NCI-H524 (cell line): ENCODE measurements at regions not wholly inside any gene's neighbourhood (a gene's known extent, or its start where the extent isn't known, plus 50 kb on each side); places are given as distances from the start of the nearest gene placed in this dataset.
A peak's percentile ranks its signal among the peaks of the same experiment; 100 is the strongest.

ENCODE experiments used
- DNase-seq, 2 experiments: peaks; one replicate each; lab custom pipeline; 2025; lab: John Stamatoyannopoulos, UW

GRCh38 chr12:63090716-63091115 is 60.3 kb downstream of the AVPR1A start:
- no peak for DNase-seq

- no peak for DNase-seq
Measured at GRCh38 chr12:63086149-63086915, 64.7 kb downstream of the AVPR1A start.

- no peak for DNase-seq
Measured at GRCh38 chr12:63085120-63085519, 65.9 kb downstream of the AVPR1A start.

- DNase-seq = no peak
Measured at GRCh38 chr12:63084501-63084900, 66.5 kb downstream of the AVPR1A start.

- DNase-seq = no peak
Measured at GRCh38 chr12:63083046-63083445, 68.0 kb downstream of the AVPR1A start.

GRCh38 chr12:63079791-63080502 is 71.1 kb downstream of the AVPR1A start:
- no peak for DNase-seq

GRCh38 chr12:63078906-63079305 is 72.1 kb downstream of the AVPR1A start:
- DNase-seq = peak in 1 of 2 experiments; percentile 45

GRCh38 chr12:63075376-63076060 is 75.5 kb downstream of the AVPR1A start:
- no peak for DNase-seq

- peak in 1 of 2 experiments; percentile 58 for DNase-seq
Measured at GRCh38 chr12:63070709-63071108, 80.3 kb downstream of the AVPR1A start.

- no peak for DNase-seq
Measured at GRCh38 chr12:63069860-63070617, 81.0 kb downstream of the AVPR1A start.

GRCh38 chr12:63068857-63069442 is 82.1 kb downstream of the AVPR1A start:
- peak in 1 of 2 experiments; percentile 63 for DNase-seq

GRCh38 chr12:63066782-63067181 is 84.2 kb downstream of the AVPR1A start:
- DNase-seq = no peak

- no peak for DNase-seq
Measured at GRCh38 chr12:63066136-63066535, 84.9 kb downstream of the AVPR1A start.

- DNase-seq = no peak
Measured at GRCh38 chr12:63064080-63064479, 86.9 kb downstream of the AVPR1A start.

- no peak for DNase-seq
Measured at GRCh38 chr12:63056649-63057048, 94.4 kb downstream of the AVPR1A start.

GRCh38 chr12:63052696-63053095 is 98.3 kb downstream of the AVPR1A start:
- no peak for DNase-seq

- DNase-seq = no peak
Measured at GRCh38 chr12:63047146-63047545, 103.9 kb downstream of the AVPR1A start.

- DNase-seq = no peak
Measured at GRCh38 chr12:63045020-63045860, 105.8 kb downstream of the AVPR1A start.

GRCh38 chr12:63042646-63043045 is 107.7 kb upstream of the PPM1H start:
- no peak for DNase-seq

GRCh38 chr12:63041601-63042000 is 106.7 kb upstream of the PPM1H start:
- DNase-seq = no peak
